GM21576 (cell line): ENCODE measurements at regions not wholly inside any gene's neighbourhood (a gene's known extent, or its start where the extent isn't known, plus 50 kb on each side); places are given as distances from the start of the nearest gene placed in this dataset.
"Not testable (repeated sequence)": the region's sequence is repeated elsewhere in the genome, so short reads cannot be mapped to it uniquely, and the experiment has no call there.

Experiments
- ATAC-seq: cut with Tn5 transposase; IDR thresholded peaks from one replicate; pipeline ENCODE4 v1.9.1; 2021; ENCODE audit warnings: mild to moderate bottlenecking, moderate library complexity; ENCODE audit not compliant: unreplicated experiment

DNA sequence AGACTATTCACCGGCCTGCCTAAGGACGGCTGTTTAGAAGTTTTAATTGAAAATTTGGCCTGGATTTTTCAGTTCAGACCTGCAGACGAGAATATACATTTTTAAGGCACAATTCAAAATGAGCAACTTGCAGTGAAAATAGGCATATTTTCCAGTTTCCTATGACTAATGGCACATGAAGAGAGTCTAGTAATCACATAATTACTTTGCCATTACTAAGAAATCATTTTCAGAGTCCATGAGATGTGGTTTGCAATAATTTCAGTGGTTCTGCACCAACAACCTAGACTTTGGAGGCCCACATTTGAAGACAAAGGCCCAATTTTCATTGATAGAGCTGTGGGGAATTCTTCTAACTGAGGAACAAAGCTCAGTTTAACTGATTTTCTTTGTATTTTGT lies 205.3 kb downstream of the SOX2 start:
- no peak for ATAC-seq

DNA sequence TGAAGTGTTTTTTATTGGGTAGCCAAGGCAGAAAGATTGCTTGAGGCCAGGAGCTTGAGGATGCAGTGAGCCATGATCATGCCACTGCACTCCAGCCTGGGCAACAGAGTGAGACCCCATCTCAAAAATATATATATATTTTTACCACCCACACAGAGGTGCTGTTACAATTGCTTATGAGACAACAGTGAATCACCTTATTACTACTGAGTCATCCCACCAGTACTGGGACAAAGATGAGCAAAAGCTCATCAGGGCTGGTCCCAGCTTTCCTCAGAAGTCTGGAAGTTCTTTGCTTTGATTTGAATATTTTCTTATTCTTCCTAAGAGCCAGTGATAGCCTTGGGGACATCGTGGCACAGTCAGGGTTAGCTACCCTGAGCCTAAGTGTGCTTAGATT lies 207.7 kb downstream of the SOX2 start:
- no peak for ATAC-seq

DNA sequence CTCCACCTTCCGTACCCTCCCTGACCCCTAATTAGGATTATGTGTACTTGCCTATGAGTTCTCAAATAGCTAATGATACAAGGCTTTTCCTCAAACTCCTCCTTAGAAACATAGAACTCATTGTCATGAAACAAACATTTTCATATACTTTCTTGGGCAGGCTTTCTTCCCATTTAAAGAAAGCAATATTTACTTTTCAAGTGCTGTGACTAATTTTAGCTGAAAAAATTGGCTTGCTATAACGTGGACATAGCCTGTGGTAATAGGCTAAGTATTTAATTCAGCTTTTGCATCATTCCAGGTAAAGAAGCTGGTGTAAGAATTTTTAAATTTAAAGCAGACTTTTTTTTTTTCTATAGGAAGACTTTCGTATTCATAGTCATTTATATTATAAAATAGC lies 208.7 kb downstream of the SOX2 start:
- ATAC-seq = no peak

DNA sequence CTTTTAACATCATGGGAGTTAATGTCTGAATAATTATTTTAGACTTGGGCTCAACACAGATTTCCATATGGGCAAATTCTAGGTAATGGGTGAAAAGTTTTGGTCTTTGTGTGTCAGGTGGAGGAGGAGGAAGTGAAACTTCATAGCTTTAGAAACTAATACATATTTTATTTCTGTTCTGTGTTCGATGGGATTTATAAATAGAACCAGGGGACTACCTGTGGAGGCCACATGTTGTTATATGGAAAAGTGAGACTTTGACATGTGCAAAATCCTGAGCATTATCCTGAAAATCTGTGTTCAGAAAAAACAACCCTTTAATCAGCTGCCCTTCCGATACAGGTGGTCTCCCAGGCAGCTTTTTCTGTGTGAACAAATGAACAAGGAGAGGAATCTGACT lies 209.5 kb downstream of the SOX2 start:
- peak; percentile 97 for ATAC-seq

DNA sequence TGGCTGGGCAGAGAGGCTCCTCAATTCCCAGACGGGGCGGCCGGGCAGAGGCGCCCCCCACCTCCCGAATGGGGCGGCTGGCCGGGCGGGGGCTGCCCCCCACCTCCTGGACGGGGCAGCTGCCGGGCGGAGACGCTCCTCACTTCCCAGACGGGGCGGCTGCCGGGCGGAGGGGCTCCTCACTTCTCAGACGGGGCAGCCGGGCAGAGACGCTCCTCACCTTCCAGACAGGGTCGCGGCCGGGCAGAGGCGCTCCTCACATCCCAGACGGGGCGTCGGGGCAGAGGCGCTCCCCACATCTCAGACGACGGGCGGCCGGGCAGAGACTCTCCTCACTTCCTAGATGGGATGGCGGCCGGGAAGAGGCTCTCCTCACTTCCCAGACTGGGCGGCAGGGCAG lies 214.1 kb downstream of the SOX2 start:
- not testable (repeated sequence) for ATAC-seq

DNA sequence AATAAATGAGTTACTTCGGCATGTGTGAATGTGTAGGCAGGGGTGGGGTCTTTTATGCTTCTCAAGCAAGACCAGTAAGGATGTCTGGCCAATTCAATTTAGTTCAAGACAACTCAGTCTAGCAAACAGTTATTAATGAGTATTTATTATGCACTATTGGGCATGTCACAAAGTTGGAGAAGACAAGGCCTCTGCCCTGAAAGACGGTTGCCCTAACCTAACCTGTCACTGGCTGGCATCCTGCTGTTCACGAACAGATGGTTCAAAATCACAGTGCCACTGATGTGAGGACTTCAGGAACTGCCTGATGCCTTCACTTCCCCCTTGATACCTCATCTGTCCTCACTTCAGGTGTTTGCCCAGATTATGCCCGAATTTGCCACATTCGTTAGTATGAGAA lies 217.8 kb downstream of the SOX2 start:
- no peak for ATAC-seq

DNA sequence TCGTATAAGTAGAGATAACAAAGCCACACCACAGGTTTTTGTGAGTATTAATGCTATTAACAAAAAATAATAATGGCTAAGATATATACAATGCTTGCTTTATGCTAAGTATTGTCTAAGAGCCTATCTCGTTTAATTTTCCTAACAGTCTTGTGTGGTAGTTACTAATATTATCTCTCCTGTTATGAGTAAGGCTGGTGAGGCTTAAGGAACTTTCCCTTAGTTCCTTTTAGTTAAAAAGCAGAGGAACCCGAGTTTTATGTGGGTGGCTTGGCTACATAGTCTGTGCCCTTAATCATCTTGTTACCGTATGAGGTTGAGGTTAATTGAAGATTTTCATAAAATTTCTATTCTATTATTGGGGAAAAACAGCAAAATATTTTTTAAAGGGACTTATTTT lies 218.4 kb downstream of the SOX2 start:
- ATAC-seq = no peak

DNA sequence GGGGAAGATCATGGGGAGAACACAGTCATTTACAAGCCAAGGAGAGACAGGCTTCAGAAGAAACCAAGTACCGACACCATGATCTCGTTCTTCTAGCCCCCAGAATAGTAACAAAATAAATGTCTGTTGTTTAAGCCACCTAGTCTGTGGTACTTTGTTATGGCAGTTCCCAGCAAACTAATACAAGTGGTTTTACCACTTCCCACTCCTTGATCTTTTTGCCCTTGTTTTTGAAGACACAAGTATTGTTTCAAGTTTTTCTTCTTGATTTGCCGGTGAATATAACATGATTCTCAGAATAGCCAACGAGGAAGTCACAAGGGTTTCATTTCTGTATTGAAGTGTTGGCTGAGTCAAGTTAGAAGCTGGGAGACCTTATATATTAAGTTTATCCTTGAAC lies 220.3 kb downstream of the SOX2 start:
- peak; percentile 79 for ATAC-seq

DNA sequence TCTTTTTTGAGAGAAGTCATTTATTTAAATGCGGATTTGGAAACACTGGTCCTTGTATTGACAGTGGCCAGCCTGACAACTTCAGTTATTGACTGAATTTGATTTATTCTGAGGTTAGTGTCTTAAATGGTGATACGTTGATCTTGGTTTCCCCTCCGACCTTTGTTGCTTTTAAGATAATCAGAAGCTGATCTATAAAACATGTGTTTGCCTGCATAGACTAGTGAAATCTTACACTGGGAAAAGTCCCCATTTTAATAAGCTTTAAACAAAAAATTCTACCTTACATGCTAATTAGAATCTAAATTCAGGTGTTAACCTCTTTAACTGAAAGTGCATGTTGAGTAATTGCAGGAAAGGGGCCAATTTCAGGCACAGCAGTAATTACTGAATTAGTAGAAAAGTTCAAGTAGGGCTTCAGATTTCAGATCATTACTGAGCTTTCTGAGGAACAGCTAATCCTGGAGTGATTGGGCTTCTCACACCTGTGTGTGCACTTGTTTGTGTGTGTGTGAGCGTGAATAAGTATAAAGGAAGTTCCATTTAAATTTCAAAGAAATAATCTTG lies 221.4 kb downstream of the SOX2 start:
- no peak for ATAC-seq

DNA sequence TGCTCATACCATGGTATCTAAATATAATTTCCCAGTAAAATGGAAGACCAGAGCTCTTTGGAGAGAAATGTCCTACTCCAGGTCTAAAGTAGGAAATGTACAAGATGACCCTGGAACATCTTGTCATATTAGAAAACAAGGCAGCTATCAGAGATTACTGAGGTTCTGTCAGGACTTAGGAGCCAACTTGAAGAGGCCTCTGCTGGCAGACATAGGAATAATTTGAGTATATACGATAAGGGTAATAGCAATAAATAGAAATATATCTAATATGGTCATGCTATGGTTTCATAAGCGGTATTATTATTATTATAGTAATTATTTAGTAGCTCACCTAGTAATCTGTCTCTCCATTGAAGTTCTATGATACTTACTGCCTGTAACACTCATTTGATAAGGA lies 224.2 kb downstream of the SOX2 start:
- no peak for ATAC-seq

DNA sequence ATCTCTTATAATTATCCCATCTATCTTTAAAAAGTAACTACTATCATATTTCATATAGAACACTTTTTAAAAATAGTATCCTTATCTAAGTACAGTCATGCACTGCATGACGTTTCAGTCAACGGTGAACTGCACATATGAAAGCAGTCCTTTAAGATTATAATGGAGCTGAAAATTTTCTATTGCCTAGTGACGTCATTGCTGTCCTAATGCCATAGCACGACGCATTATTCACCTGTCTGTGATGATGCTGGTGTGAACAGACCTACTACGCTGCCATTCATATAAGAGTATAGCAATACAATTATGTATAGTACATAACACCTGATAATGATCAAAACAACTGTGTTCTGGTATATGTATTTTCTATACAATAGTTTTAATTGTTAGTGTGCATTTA lies 225.0 kb downstream of the SOX2 start:
- ATAC-seq = no peak

DNA sequence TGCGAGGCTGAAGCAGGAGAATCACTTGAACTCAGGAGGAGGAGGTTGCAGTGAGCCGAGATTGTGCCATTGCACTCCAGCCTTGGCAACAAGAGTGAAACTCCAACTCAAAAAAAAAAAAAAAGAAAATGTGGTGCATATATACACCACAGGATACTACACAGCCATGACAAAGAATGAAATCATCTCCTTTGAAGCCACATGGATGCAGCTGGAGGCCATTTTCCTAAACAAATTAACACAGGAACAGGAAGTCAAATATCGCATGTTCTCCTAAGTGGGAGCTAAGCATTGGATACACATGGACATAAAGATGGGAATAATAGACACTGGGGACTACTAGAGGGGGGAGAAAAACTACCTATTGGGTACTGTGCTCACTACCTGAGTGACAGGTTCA lies 226.9 kb downstream of the SOX2 start:
- not testable (repeated sequence) for ATAC-seq

DNA sequence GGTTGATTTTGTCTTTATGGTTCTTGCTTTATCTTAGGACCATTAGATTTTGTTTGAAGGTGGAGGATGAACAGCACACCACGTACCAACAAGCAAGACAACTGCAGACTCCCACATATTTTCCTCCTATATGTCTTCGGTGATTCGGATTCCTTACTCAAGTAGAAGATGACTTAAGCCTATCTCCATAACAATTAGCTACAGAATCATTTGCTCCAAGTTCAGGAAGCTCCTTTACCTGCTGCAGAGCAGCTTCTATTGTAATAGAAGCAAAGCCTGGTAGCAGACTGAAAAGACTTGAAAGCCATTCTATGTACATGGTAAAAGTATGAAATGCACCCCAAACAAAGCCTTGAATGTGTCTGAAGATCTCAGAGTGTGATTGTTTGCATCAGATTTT lies 229.0 kb downstream of the SOX2 start:
- ATAC-seq = no peak

DNA sequence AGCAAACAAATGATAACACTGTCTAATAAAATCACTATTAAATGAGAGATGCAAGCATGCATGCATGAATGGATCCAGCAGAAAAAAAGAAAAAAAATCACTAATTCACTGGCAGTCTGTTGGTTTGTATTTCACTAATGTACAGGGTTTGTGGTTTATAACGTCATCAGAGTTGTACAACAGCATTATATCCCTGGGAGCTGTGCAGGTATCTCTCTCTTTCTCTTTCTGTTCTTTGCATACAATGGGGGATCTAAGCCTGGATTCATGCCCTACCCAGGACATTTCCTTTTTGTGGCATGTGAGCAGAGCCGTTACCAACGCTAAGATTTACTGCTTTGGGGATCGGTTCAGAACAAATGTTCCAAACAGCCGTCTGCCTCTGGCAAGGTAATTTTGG lies 229.5 kb downstream of the SOX2 start:
- peak; percentile 93 for ATAC-seq

DNA sequence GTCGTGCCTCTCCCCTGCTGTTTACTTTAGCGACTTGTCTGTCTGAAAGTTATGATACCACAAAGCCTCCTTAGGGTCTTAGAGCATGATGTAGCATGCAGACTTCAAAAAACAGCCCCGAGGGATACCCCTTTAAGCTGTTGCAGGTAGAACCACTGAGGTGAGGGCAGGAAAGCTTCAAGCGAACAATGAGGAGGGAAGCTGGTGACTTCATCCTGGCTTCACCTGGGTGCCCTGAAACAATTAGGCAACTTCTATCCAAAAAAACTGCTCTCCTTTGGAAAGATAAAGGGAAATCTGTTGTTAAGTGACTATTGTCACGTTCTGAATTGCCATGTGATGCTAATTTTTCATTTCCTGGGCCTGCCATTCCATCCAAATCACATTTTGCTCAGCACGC lies 231.6 kb downstream of the SOX2 start:
- no peak for ATAC-seq

DNA sequence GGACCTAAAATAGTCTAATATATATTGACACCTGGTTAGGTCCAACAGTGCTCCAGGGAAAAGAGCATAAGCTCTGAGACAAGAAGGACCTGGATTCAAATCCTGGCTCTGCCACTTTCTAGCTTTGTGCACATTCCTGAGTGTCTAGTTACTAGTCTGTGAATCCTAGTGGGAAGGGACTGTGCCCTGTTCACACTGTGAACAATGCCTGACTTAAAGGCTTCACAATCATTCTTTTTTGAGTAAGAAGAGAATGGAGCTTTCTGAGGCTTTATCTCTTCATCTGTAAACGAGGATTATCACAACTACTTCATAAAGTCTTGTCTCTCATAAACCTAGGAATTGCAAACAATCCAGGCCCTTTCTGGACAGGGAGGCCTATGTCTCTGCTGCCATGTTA lies 235.9 kb downstream of the SOX2 start:
- no peak for ATAC-seq

DNA sequence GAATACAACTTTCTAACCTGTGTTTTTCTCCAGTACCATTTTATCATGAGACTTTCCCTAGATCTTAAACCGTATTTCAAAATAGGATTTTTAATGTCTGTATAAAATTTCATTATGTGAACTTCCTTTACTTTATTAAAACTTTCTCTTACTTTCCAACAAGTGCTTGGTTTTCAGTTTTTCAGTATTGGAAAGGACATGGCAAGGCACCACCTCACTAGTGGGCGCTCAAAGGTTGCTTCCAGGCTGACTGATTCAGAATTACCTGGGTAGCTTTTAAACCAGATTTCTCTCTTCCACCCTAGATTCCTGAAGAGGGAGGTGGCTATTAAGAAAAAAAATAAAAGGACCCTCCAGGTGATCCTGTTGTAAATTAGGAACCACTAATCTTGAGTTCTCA lies 236.6 kb downstream of the SOX2 start:
- ATAC-seq = no peak

DNA sequence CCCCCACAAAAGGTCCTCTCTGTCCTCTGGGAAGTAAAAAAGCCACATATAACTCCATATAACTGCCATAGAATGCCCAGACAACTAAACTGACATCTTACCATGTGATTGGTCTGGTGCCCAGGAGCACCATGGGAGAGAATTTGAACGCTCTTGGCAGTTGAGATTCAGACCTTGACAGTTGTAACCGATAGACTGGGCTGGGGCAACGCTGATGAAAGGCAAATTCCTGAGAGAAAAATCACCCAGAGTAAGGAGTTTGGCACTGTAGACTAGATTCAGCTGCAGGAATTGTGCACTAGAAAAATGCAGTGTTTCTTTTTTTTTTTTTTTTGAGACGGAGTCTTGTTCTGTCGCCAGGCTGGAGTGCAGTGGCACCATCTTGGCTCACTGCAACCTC lies 240.5 kb downstream of the SOX2 start:
- no peak for ATAC-seq

DNA sequence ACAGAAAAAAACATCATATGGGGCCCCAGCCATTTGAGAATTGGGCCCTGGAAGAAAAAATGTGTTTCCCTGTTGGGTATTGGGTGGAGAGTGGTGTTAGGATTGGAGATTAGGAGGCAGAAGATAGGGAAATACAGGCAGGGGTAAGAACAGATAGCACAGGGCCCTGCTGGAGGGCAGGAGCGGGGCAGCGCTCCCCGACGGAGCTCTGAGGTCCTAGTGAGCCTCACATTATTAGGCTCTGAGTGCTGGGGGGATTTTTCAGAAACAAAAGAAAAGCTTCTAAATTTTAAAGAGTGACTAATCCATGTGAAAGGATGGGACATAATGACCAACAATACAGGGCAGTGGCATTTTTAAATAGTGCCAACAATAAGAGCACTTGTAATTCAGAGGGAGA lies 241.2 kb downstream of the SOX2 start:
- no peak for ATAC-seq

DNA sequence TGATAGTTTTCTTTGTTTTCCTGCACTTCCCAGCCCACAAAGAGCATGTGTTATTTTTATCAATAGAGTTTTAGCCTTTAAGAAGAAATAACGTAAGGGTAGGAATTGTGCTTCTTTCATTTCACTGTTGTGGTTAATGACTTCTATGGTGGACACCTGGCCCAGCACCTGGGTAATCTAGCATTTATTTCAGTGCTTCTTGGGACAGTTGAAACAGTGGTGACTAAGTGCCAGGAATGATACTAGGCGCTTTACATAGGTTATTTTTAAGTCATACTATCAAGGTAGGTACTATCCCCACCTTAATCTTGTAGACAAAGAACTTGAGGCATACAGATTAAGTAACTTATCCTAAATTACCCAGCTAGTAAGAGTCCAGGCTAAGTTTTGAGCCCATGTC lies 243.8 kb downstream of the SOX2 start:
- ATAC-seq = peak; percentile 61

DNA sequence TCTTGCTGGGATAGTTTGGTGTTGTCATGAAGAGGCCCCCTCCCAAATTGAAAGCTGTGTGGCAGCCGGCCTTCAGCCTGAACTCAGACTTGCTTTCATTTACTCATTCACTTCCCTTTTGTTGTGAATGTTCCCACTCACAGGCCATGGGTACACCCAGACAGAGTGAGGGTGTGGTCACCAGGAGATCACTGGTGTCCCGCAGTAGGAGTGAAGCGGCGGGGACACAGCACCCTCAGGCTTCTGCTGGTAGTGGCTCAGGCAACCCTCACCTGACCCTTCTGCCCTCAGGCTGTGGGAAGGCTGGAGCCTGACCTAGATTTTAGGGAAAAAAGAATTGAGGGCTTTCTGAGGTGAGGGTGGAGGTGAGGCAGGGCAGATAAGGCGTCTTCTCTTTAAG lies 244.4 kb downstream of the SOX2 start:
- ATAC-seq = peak; percentile 16

DNA sequence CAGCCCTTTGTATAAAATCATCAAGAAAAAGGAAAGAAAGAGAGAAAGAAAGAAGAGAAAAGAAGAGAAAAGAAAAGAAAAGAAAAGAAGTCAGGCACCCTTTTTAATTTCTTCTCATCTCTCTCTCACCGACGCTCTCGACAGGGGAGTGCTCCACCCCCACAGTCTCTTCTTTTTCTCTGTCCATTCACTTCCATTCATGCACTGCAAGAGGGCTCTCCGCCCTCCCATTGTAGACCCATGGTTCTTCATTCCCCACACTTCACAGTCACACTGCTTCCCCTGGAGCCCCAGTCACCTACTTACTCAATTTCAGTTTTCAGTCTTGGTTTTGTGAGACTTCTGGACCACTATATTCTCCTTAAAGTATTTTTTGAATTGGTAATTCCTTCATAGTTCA lies 254.7 kb downstream of the SOX2 start:
- no peak for ATAC-seq

DNA sequence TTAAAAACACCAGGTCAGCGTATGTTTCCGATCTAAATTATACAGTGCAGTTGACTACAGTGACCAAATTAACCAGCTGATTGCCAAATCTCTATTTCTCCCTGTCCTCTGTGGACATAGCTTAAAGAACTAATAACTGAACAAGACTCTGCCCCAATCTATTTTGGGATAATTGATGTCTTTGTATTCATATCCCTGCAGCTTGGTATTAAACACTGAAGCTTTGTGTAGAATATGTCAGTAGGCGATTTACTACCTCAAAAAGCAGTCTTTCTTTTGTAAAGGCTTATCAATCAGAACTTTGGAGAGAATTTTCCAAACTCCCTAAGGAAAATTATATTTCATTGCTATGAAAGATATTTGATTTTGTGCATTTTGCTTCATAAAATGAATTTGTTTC lies 258.2 kb downstream of the SOX2 start:
- ATAC-seq = no peak

DNA sequence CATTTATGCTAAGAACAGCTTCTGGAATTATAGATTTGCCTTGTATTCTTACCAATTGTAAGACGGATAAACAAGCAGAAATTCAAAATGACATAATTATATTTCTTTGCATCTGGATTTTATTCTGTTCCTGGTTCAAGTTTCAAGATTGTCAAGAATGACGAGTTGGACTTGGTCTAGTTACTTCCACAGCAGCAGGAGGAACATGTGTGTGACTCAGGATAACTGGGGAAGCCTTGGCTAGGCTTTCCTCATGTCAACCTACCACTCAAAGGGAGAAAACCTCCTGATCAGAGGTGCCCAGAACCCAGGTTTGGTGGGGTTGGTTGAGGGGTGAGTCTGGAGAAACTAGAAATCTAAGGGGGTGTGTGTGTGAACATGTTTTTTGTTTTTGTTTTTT lies 259.7 kb downstream of the SOX2 start:
- ATAC-seq = no peak
